Type B pancreatic cell (in vitro differentiated cells): ENCODE measurements at regions not wholly inside any gene's neighbourhood (a gene's known extent, or its start where the extent isn't known, plus 50 kb on each side); places are given as distances from the start of the nearest gene placed in this dataset.

Source experiments
- DNase-seq: peaks from one replicate; pipeline ENCODE4 v3.0.0; 2021; ENCODE audit warnings: mixed read lengths; ENCODE audit not compliant: unreplicated experiment; ENCODE audit errors: extremely low spot score
- H3K27ac Mint-ChIP-seq: 2 replicates; pipeline ENCODE4 v1.8.0; 2021; ENCODE audit warnings: mild to moderate bottlenecking, mixed read lengths
- H3K27me3 Mint-ChIP-seq: 2 replicates; pipeline ENCODE4 v1.8.0; 2021; ENCODE audit warnings: mixed read lengths
- H3K36me3 Mint-ChIP-seq: 2 replicates; pipeline ENCODE4 v1.8.0; 2021; ENCODE audit warnings: mixed read lengths
- H3K4me1 Mint-ChIP-seq: one replicate; pipeline ENCODE4 v1.8.0; 2021; ENCODE audit warnings: mixed read lengths; ENCODE audit not compliant: unreplicated experiment
- H3K4me3 Mint-ChIP-seq: 2 replicates; pipeline ENCODE4 v1.8.0; 2021; ENCODE audit warnings: mild to moderate bottlenecking, mixed read lengths
- H3K9me3 Mint-ChIP-seq: 2 replicates; pipeline ENCODE4 v1.8.0; 2021; ENCODE audit warnings: mixed read lengths
- CTCF ChIP-seq: fragments of 200-600 bp; sonication (generic); conservative IDR thresholded peaks from 2 replicates; pipeline ENCODE4 v1.5.0; 2021; ENCODE audit warnings: antibody characterized with exemption, mild to moderate bottlenecking

- H3K27ac Mint-ChIP-seq = no peak overlapping the region
- DNase-seq = no peak
- peaks cover 22% of the 10 kb centered on the region for H3K4me1 Mint-ChIP-seq
- no peaks in the 10 kb centered on the region for H3K36me3 Mint-ChIP-seq
- no peak overlapping the region for H3K4me3 Mint-ChIP-seq
- no peaks in the 10 kb centered on the region for H3K27me3 Mint-ChIP-seq
- no peaks in the 10 kb centered on the region for H3K9me3 Mint-ChIP-seq
- no peak for TF ChIP-seq CTCF
Measured at GRCh38 chr2:42881732-42882131, 89.3 kb upstream of the HAAO start.

GRCh38 chr2:42880738-42881690, 88.6 kb upstream of the HAAO start:
- peaks cover 22% of the 10 kb centered on the region for H3K4me1 Mint-ChIP-seq
- no peak for DNase-seq
- no peak for TF ChIP-seq CTCF

DNA sequence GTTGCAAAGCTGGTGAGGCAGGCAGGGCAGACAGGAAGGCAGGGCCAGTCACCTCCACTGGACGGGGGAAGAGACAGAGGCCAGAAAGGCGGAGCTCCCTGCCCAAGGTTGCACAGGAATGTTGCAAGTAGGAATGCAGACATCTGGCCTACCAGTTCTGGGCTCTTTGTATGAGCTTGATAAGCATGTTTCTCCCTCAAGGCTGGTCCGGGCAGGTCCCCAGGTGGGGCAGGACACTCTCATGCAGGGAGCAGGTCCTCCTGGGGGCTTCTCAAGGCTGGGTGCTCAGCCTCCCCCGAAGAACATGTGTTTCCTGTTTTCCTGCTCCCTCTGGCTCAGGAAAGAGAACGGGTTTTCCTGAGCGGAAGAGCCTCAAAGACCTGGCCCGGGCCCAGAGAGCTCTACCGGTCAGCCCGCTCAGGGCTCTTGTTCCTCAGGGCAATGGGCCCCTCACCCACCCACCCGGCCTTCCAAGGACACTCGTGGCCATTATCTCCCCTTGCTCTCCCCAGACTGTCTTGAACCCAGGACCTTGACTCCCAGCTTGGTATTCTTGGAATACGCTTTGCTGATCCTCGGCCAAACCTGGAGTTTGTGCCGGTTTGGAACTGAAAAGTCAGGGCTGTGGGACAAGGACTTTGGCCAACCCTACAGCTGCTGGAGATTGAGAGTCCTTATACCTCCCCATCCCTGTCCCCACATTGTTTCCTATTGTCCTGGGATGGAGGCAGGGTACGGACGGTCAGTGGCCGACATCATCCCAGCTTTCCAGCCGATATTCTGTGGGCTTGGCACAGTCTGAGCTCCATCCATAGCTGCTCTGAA, 87.7 kb upstream of the HAAO start:
- H3K9me3 Mint-ChIP-seq = no peaks in the 10 kb centered on the region
- no peak for DNase-seq
- TF ChIP-seq CTCF = no peak
- peaks cover 22% of the 10 kb centered on the region for H3K4me1 Mint-ChIP-seq
- H3K27me3 Mint-ChIP-seq = no peaks in the 10 kb centered on the region
- no peak overlapping the region for H3K27ac Mint-ChIP-seq
- no peaks in the 10 kb centered on the region for H3K36me3 Mint-ChIP-seq
- H3K4me3 Mint-ChIP-seq = no peak overlapping the region

More at GRCh38 chr2:42880738-42881690, 88.6 kb upstream of the HAAO start:
- Mint-ChIP-seq H3K4me3 (no peak overlapping the region), H3K27me3 (no peaks in the 10 kb centered on the region), H3K27ac (peak overlapping the region; percentile 64), H3K36me3 (no peaks in the 10 kb centered on the region), H3K9me3 (no peaks in the 10 kb centered on the region)

GRCh38 chr2:42879121-42879705, 86.8 kb upstream of the HAAO start:
- H3K4me1 Mint-ChIP-seq = peaks cover 28% of the 10 kb centered on the region
- H3K27me3 Mint-ChIP-seq = no peaks in the 10 kb centered on the region

More at GRCh38 chr2:42879121-42879705, 86.8 kb upstream of the HAAO start:
- Mint-ChIP-seq H3K27ac (no peak overlapping the region), H3K9me3 (no peaks in the 10 kb centered on the region), H3K4me3 (no peak overlapping the region), H3K36me3 (no peaks in the 10 kb centered on the region)
- TF ChIP-seq CTCF = no peak
- no peak for DNase-seq
